OCI-LY3 (cell line): ENCODE measurements at regions not wholly inside any gene's neighbourhood (a gene's known extent, or its start where the extent isn't known, plus 50 kb on each side); places are given as distances from the start of the nearest gene placed in this dataset.

ENCODE experiments used
- H2AFZ ChIP-seq: fragments of 200-600, 300-600 bp; shearing (Covaris generic); 2 replicates; pipeline ENCODE4 v1.6.0; 2014; ENCODE audit warnings: antibody characterized with exemption, low read depth, low read length
- H3K27ac ChIP-seq: fragments of 200-600, 300-600 bp; sonication (generic); 2 replicates; pipeline ENCODE4 v1.5.1; 2014; ENCODE audit warnings: mild to moderate bottlenecking, low read length, moderate library complexity, mixed read lengths
- H3K27me3 ChIP-seq: fragments of 200-600, 300-600 bp; sonication (generic); 2 replicates; pipeline ENCODE4 v1.6.1; 2014; ENCODE audit warnings: low read depth, low read length, mixed read lengths
- H3K36me3 ChIP-seq: fragments of 200-600, 300-600 bp; sonication (generic); replicated peaks from 2 replicates; pipeline ENCODE3; 2014; ENCODE audit warnings: low read depth, low read length, mixed read lengths
- H3K4me1 ChIP-seq: fragments of 300-600, 200-600 bp; sonication (generic); 2 replicates; pipeline ENCODE4 v1.6.1; 2014; ENCODE audit warnings: low read length, mixed read lengths
- H3K4me2 ChIP-seq: fragments of 200-600, 300-600 bp; sonication (generic); 2 replicates; pipeline ENCODE4 v1.6.1; 2014; ENCODE audit warnings: low read length, mixed read lengths
- H3K4me3 ChIP-seq: fragments of 300-600, 200-600 bp; sonication (generic); 2 replicates; pipeline ENCODE4 v1.5.1; 2014; ENCODE audit warnings: antibody characterized with exemption, mild to moderate bottlenecking, low read length, moderate library complexity
- H3K79me2 ChIP-seq: fragments of 300-600, 200-600 bp; shearing (Covaris generic); 2 replicates; pipeline ENCODE4 v1.6.1; 2014; ENCODE audit warnings: mild to moderate bottlenecking, low read length, mixed read lengths
- H3K9ac ChIP-seq: fragments of 300-600, 200-600 bp; shearing (Covaris generic); 2 replicates; pipeline ENCODE4 v1.6.0; 2014; ENCODE audit warnings: mild to moderate bottlenecking, low read length, moderate library complexity
- H3K9me3 ChIP-seq: fragments of 200-600, 300-600 bp; shearing (Covaris generic); 2 replicates; pipeline ENCODE4 v1.6.1; 2014; ENCODE audit warnings: low read length, mixed read lengths; ENCODE audit not compliant: insufficient read depth
- H4K20me1 ChIP-seq: fragments of 200-600, 300-600 bp; sonication (generic); 2 replicates; pipeline ENCODE4 v1.6.1; 2016; ENCODE audit warnings: low read length, mixed read lengths; ENCODE audit not compliant: insufficient read depth
- CTCF ChIP-seq: fragments of 200-600, 300-600 bp; sonication (generic); IDR thresholded peaks from 2 replicates; pipeline ENCODE4 v1.5.1; 2014; ENCODE audit warnings: antibody characterized with exemption, low read length, low read depth
- EZH2phosphoT487 ChIP-seq: fragments of 200-600 bp; shearing (Covaris generic); IDR thresholded peaks from 2 replicates; pipeline ENCODE4 v1.6.1; 2018; ENCODE audit warnings: antibody characterized with exemption, mixed run types, low read depth

- no peaks in the 10 kb centered on the region for H3K27me3 ChIP-seq
- no peak overlapping the region for H3K27ac ChIP-seq
- H4K20me1 ChIP-seq, result no peaks in the 10 kb centered on the region
- H3K4me2 ChIP-seq, result no peak overlapping the region
- TF ChIP-seq CTCF (no peak), EZH2phosphoT487 (no peak)
- H3K4me3 ChIP-seq, result no peak overlapping the region
- H3K4me1 ChIP-seq, result no peaks in the 10 kb centered on the region
- no peak overlapping the region for H2AFZ ChIP-seq
- H3K79me2 ChIP-seq, result no peaks in the 10 kb centered on the region
- no peaks in the 10 kb centered on the region for H3K9me3 ChIP-seq
- H3K36me3 ChIP-seq, result no peaks in the 10 kb centered on the region
- no peak overlapping the region for H3K9ac ChIP-seq
These were observed 557.3 kb downstream of the FAM181B start for GRCh38 chr11:82176365-82176764.

- H3K9me3 ChIP-seq, result no peaks in the 10 kb centered on the region
- H3K79me2 ChIP-seq, result no peaks in the 10 kb centered on the region
- no peak overlapping the region for H3K27ac ChIP-seq
- H3K9ac ChIP-seq, result no peak overlapping the region
- H3K36me3 ChIP-seq, result no peaks in the 10 kb centered on the region
- no peak overlapping the region for H3K4me3 ChIP-seq
- TF ChIP-seq CTCF, result peak; percentile 37
- TF ChIP-seq EZH2phosphoT487, result no peak
- no peaks in the 10 kb centered on the region for H3K4me1 ChIP-seq
- H3K4me2 ChIP-seq, result no peak overlapping the region
- H4K20me1 ChIP-seq, result no peaks in the 10 kb centered on the region
- no peaks in the 10 kb centered on the region for H3K27me3 ChIP-seq
- no peak overlapping the region for H2AFZ ChIP-seq
These were observed 559.1 kb downstream of the FAM181B start for GRCh38 chr11:82174610-82175009.

- Histone ChIP-seq H3K4me1 (peaks cover 28% of the 10 kb centered on the region), H3K79me2 (no peaks in the 10 kb centered on the region), H3K9me3 (peaks cover 4% of the 10 kb centered on the region; the same call in 1 of the 2 replicates), H4K20me1 (no peaks in the 10 kb centered on the region), H3K4me2 (no peak overlapping the region), H3K36me3 (peaks cover 3% of the 10 kb centered on the region), H2AFZ (no peak overlapping the region), H3K27ac (no peak overlapping the region), H3K27me3 (no peaks in the 10 kb centered on the region), H3K4me3 (no peak overlapping the region), H3K9ac (no peak overlapping the region)
- TF ChIP-seq CTCF (no peak), EZH2phosphoT487 (no peak)
These were observed 586.9 kb downstream of the FAM181B start for GRCh38 chr11:82146789-82147188.

- H4K20me1 ChIP-seq, result no peaks in the 10 kb centered on the region
- no peaks in the 10 kb centered on the region for H3K79me2 ChIP-seq
- H3K9ac ChIP-seq, result no peak overlapping the region
- H3K4me1 ChIP-seq, result peaks cover 10% of the 10 kb centered on the region
- H3K4me3 ChIP-seq, result no peak overlapping the region
- H3K4me2 ChIP-seq, result no peak overlapping the region
- TF ChIP-seq EZH2phosphoT487 (no peak), CTCF (no peak)
- no peak overlapping the region for H2AFZ ChIP-seq
- no peak overlapping the region for H3K27ac ChIP-seq
- H3K27me3 ChIP-seq, result no peaks in the 10 kb centered on the region
- no peaks in the 10 kb centered on the region for H3K9me3 ChIP-seq
- H3K36me3 ChIP-seq, result no peaks in the 10 kb centered on the region
These were observed 614.7 kb downstream of the FAM181B start for GRCh38 chr11:82118946-82119345.
